CD4-positive, alpha-beta T cell treated with Interleukin-15 for 4 hours (primary cell): ENCODE measurements at regions not wholly inside any gene's neighbourhood (a gene's known extent, or its start where the extent isn't known, plus 50 kb on each side); places are given as distances from the start of the nearest gene placed in this dataset.

Experiments
- DNase-seq: peaks from one replicate; pipeline ENCODE4 v3.0.0-alpha.2; 2020; ENCODE audit warnings: low spot score

- no peak for DNase-seq
Observed at GRCh38 chr4:182103614-182104319, 139.4 kb upstream of the TENM3 start.

- no peak for DNase-seq
Observed at GRCh38 chr4:182105416-182105815, 137.8 kb upstream of the TENM3 start.

GRCh38 chr4:182107931-182108330 lies 135.3 kb upstream of the TENM3 start:
- no peak for DNase-seq

GRCh38 chr4:182111586-182111985 lies 131.6 kb upstream of the TENM3 start:
- no peak for DNase-seq

- no peak for DNase-seq
Observed at GRCh38 chr4:182113779-182114178, 129.4 kb upstream of the TENM3 start.

GRCh38 chr4:182124359-182124758 lies 118.8 kb upstream of the TENM3 start:
- no peak for DNase-seq

- DNase-seq: no peak
Observed at GRCh38 chr4:182126096-182126495, 117.1 kb upstream of the TENM3 start.

GRCh38 chr4:182126603-182127002 lies 116.6 kb upstream of the TENM3 start:
- DNase-seq: no peak

GRCh38 chr4:182133033-182133432 lies 110.2 kb upstream of the TENM3 start:
- DNase-seq: no peak

GRCh38 chr4:182134261-182134660 lies 108.9 kb upstream of the TENM3 start:
- DNase-seq: no peak

GRCh38 chr4:182136201-182136600 lies 107.0 kb upstream of the TENM3 start:
- no peak for DNase-seq

GRCh38 chr4:182137343-182137742 lies 105.9 kb upstream of the TENM3 start:
- DNase-seq: no peak

GRCh38 chr4:182139491-182139890 lies 103.7 kb upstream of the TENM3 start:
- no peak for DNase-seq

- no peak for DNase-seq
Observed at GRCh38 chr4:182140547-182140946, 102.7 kb upstream of the TENM3 start.

GRCh38 chr4:182141061-182141460 lies 102.1 kb upstream of the TENM3 start:
- no peak for DNase-seq

GRCh38 chr4:182142176-182143085 lies 100.8 kb upstream of the TENM3 start:
- no peak for DNase-seq

- DNase-seq: no peak
Observed at GRCh38 chr4:182143086-182143821, 99.9 kb upstream of the TENM3 start.

- no peak for DNase-seq
Observed at GRCh38 chr4:182143822-182144625, 99.2 kb upstream of the TENM3 start.

GRCh38 chr4:182144626-182145333 lies 98.4 kb upstream of the TENM3 start:
- DNase-seq: no peak

- DNase-seq: no peak
Observed at GRCh38 chr4:182145334-182145905, 97.8 kb upstream of the TENM3 start.

- no peak for DNase-seq
Observed at GRCh38 chr4:182147391-182147790, 95.8 kb upstream of the TENM3 start.
